GM21367 (cell line): ENCODE measurements at regions not wholly inside any gene's neighbourhood (a gene's known extent, or its start where the extent isn't known, plus 50 kb on each side); places are given as distances from the start of the nearest gene placed in this dataset.

Experiments
- ATAC-seq: cut with Tn5 transposase; IDR thresholded peaks from one replicate; pipeline ENCODE4 v1.9.1; 2021; ENCODE audit not compliant: unreplicated experiment

DNA sequence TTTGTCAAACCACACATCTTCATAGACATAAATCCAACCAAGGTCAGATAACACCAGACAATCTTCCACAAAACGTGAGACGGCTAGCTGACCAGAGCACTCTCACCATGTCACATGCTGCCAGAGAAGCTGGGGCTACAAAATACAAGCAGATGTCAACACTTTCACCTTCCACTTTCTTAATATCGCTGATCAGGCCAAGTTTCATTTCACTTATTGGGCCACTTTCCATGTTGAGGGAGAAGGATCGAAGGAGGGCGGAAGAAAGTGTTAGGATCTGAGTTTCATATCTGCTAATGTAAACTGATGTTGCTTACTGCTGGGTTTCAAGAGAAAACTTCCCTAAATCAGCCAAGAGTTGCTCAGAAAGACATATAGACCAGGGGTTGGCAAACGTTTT lies 177.0 kb upstream of the PRDM1 start:
- no peak for ATAC-seq

DNA sequence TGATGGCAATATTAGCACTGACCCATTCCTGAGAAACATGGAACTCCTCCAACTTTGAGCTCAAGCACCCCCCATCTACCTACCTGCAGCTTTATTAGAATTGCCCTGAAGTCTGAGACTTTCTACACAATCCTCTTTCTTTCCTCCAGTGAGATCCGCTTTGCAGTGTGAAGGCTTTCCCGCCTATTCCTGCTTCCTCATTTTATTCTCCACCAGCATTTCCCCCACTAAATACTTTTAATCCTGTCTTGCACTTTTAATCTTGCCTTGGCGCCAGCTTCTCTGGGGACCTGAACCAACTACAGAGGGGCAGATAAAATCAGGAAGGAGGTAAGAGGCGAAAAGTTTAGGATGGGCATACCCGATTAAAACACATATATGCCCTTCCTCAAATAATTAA lies 178.1 kb upstream of the PRDM1 start:
- no peak for ATAC-seq

DNA sequence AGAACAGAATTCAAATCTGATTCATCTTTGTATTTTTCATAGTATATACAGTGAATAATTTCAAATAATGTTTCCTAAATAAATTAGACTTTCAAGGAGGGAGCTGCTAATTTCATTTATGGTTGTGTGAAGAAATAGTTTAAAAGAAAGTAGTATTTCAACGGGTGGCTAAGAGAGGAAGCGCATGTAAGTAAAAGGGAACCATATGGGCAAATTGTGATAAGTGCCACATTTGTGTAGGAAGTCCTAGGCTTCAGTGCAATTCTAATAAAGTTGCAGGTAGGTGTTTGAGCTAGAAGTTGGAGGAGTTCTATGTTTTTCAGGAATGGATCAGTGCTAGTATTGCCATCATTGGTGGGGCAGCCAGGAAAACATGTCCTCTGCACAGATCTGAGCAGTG lies 178.8 kb upstream of the PRDM1 start:
- ATAC-seq = no peak

DNA sequence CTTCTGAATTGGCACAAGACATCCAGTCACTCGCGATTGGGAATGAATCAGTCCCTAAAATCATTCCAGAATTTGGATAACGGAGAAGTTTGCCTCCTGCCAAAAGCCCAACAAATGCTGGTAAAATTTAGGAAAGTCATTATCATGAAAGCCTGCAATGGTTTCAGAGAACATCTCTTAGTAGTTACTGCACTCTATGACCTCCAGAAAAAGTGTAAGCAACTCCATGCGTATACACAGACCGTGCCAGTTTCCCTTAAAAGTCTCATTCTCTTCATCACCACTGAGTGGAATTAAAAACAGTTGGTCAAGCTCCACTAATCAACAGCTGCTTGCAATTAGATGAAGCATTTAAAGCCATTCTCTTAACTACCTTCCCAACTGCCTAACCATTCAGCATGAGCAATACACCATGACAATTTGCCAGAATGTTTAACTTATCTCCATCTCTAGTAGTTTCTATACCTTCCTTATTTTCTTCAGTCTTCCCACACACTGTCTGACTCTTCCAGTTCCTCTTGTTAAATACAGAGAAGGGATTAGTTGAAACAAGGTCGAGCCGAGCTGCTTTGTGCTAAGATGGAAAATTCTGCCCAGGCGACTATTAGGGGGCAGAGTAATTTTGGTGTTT lies 183.6 kb upstream of the PRDM1 start:
- ATAC-seq = no peak

DNA sequence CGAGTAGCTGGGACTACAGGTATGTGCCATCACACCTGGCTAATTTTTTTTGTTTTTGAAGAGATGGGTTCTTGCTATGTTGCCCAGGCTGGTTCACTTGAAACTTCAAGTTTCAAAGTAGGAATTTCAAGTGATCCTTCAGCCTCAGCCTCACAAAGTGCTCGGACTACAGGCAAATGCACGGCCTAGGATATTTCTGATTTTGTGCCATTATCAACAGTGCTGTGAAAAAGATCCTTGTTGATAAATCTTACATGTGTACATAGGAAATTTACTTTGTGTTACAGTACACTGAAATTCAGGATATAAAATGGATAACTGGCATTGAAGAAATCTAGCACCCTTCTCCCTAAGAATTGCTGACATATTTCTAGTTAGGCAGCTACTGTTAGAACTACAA lies 184.6 kb upstream of the PRDM1 start:
- no peak for ATAC-seq

DNA sequence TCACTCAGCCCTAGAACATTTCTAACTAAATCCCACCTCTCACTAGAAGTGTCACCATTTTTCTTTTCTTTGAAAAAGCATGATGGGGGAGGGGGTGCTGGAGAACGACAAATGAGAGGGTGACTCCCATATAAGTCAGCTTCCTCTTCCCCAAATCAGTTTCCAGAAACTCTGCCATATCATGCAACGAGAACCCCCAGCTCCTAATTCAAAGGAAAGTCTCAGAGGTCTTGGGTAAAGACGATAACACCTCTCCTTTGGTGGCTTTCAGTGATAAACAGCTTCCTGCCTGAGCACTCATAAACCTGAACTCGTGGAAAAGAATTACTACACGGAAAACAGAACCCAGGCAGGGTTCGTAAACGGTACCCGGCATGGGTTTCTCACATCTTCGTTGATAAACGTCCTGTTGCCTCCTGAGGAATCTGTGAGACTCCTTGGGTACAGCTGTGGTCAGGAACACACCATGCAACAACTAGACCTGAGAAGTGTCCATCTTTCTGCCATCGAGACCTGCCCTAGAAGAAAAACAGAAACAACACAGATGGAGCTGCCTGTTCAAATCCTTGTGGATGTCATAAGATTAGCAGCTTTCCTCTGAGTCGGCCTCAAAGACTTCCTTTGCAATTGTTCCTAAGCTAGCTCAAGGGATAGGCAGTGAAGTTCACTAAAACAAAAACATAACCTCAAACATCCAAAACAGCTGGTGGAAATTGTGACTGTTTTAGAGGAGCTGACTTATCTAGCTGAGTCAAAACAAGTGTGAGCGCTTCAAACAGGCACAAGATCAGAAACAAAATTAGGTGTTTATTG lies 185.8 kb upstream of the PRDM1 start:
- no peak for ATAC-seq

DNA sequence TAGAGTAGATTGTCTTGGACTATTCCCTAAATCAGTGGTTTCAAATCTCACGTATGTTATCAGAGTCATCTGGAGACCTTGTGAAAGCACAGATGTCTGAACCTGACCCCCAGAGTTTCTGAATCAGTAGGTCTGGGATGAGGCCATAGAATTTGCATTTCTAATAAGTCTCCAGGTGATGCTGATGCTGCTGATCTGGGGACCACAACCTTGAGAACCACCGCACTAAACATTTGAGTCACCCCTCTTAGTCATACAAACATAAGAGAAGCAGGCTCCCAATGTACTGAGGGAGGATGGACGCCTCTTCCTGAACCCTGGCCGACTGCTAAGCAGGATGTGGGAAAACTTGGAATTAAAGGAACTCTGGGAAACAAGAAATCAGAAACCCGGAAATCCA lies 187.8 kb upstream of the PRDM1 start:
- peak; percentile 55 for ATAC-seq

DNA sequence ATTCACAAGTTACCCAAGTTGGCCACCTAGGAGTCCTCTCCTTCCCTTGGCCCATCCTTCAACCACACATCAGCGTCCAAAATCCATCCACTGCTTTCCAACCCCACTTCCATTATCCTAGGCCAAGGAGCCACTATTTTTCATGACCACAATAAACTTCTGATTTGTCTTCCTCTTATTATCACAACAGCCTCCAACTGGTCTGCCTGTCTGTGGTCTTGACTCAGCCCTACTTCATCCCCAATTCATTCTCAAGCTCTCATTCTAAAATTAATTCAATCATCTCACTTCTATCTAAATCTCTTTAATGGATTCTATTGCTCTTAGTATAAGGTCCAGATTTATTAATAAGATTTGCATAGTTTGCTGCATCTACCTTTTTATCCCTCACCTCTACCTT lies 189.0 kb upstream of the PRDM1 start:
- no peak for ATAC-seq

DNA sequence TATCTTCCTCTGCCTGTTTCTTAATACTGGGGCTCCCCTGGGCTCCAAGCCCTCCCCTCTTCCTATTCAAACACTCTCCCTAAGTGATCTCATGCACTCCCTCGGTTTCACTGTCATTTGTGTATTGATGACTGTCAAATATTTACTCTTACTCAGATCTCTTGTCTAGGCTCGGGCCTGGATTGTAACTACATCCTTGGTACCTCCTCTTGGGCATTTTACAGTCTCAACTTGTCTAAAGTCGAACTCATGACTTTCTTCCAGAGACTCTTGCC lies 189.4 kb upstream of the PRDM1 start:
- ATAC-seq = no peak

DNA sequence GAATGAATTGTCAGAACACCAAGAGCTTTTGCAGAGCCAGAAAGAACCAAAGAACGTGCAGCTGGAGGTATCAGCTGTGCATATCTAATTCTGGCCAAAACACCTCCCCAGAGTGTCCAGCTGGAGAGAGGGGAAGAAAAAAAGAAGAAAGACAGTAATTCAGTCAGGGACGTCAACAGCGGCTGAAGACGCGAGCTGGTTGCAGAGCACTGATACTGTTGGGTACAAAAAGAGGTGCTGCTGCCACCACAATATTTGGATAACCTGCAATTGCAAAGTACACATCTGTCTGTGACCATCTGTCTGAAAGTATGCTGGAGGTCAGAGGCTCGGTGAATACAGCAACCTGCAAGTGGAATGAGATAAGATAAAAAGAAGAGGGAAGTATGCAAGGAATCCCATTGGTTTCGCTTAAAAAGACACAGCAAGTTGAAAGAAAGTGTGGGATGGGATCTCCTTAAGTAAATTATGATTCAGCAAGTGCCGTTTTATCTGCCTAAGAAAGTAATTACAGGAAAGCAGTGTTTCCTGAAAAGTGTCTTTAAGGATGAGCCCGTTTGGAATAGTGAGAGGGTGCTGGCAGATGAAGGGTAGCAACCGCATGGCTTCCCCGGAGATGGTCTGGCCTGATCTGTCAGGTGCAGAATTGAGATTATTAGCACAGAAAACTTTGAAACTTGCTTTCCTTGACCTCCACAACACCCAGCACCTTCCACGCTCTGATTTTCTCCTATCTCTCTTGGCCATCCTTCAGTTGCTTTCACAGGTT lies 189.9 kb upstream of the PRDM1 start:
- ATAC-seq = no peak

DNA sequence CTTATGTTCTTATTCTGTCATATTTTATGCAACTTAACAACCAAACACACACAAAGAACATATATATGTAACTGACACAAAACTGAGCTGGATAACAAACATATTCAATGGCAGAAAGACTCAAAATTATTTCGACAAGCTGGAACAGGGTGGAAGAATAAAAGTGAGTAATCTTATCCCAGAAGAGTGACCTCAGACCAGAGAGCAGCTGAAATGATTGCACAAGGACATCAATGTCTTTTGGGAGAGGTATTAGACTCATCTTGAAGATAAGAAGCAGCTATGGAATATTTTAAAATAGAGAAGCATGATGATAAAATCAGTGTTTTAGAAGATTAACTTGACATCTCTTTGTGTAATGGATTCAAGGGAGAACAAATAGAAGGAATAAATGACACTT lies 191.6 kb upstream of the PRDM1 start:
- no peak for ATAC-seq

DNA sequence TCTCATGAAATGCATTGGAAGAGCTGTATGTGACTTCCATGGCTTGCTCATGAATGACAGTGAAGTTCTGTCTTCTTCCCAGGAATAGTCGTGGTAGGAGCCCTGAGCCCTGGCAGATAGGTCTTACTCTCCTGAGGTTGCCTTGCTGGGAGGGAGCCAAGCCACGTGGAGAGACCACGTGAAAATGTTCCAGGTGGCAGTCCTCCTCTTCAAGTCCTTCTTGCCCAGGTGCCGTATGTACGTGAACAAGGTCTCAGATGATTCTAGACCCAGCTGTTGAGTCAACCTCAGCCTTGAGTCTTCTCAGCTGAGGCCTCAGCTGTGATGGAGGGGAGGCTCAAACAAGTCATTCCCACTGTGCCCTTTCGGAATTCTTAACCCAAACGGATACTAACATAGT lies 192.4 kb upstream of the PRDM1 start:
- ATAC-seq = no peak

DNA sequence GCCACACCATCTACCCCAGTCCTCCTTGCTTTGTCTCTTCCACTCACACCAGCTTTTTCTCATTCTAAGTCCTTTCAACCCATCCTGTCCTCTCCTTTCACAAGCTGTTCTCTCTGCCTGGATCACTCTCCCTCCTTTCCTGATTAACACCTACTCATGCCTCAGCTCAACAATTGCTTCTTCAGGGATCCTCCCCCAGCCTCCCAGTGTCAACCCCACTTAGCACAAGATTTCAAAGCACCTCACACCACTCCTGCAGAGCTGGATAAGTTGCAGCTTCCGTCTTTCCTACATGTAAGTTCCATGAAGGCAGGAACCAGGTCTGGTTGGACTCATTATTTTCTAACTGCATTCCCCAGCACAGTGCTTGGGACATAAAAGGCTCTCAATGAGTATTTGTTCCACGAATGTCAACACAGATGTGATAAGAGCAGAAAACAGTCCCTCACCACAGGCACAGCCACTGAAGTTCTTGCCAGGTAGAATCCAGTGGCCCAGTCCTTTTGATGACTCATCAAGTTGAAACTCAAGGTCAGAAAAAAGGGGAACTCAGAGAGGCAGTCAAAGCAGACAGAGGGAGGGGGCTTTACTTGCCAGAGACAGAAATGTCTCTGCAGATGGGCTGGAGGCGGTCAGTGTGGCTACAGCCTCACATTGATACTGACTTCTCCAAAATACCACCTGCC lies 193.4 kb upstream of the PRDM1 start:
- ATAC-seq = peak; percentile 88

DNA sequence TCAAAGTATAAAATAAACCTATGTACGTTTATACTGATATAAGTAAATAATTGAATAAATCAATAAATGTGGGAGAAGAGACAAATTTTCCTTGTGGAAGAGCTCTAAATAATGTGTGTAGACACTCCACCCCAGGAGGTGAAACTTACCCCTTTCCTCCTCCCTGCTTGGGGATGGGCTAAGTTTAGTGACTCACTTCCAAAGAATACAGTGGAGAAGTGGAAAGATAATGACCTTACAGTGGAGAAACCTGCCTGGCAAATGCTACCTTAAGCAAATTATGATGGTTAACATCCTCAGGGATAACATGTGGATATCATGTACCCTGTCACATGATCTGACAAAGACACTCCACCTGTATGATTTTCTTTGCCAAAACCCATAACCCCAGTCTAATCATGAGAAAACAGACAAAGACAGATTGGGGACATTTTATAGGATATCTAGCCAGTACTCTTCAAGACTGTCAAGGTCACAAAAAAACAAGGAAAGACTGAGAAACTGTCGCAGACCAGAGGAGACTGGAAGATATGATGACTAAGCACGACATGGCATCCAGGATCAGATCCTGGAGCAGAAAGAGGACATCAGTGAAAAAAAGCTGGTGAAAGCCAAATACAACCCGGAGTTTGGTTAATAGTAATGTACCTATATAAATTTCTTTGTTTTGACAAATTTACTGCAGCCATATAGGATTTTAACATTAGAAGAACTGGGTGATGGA lies 195.5 kb upstream of the PRDM1 start:
- no peak for ATAC-seq

DNA sequence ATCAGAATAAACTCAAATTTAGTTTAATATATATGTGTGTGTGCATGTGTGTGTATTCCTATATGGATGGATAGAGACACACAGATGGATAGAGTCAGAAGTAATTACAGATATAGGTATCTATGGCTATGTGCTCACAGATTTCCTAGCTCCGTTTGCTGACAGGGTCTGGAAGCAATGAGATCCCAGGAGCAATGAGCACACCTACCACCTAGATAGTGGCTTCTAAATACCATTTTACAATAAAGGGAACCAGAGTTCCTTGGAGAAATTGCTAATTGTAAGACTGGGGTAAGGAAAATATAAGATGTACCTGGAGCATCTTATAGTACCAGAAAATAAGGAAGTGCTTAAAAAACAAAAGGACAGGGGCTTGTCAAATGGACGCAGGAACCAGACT lies 196.2 kb upstream of the PRDM1 start:
- ATAC-seq = no peak

DNA sequence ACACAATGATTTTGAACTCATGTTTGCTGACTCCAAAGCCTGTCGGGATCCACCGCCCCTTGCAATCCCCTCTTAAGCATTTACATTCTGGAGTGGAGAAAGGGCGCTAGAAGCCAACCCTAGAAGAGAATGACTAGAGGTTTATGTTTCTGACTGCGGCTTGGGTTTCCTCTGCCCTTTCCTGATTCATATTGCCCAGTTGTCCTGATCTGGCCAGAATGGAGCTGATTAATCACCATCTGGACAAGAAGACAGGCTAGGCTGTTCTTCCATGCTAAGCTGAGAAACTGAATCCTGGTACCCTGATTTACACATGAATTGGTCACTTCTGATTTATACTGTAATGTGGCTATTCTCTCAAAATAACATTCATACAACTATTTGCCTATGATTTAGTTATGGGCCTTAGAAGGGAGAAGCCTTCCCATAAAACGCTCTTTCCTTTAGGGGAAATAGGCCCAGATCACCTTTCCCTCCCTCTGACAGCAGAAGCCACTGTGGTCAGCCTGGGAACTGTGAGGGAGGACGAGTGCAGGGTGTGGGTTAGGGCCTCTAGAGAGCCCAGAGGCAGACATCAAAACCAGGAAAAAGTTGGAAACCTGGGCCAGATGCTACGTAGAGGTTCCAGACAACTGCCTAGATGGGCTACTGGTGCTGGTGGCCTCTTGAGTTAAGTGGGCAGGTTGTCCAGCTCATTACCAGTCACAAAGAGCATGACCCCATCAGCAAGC lies 199.2 kb upstream of the PRDM1 start:
- no peak for ATAC-seq

DNA sequence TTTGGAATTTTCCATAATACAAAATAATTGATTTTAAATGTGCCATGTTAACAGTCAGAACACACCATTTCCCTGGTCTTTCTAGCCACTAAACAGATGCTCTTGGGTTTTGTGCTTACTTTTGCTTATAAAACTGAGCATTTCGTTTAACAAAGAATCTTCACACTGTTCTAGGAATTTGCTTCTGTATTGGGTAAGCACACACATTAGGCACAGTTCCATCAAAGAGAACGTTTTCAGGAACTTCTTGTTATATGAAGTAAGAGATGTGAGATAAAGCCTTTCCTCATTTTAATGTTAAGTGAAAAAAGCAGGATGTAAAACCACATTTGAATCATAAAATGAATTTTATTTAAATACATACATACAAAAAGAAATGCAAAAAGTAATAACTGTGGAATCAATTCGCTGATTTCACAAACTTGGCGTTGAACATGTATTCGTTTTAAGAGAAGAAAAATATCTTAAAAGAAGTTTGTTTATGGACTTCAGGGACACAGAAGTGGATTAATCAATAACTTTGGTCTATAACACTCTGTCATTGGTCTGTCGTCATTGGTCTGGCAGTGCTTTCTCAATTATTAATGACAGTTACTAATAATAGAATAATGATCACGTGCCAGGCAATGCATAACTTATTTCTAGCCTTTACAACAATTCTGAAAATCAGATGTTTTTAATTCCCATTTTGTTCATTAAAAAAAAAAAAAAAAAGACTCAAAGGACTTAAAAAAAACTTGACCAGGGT lies 199.9 kb upstream of the PRDM1 start:
- ATAC-seq = no peak

DNA sequence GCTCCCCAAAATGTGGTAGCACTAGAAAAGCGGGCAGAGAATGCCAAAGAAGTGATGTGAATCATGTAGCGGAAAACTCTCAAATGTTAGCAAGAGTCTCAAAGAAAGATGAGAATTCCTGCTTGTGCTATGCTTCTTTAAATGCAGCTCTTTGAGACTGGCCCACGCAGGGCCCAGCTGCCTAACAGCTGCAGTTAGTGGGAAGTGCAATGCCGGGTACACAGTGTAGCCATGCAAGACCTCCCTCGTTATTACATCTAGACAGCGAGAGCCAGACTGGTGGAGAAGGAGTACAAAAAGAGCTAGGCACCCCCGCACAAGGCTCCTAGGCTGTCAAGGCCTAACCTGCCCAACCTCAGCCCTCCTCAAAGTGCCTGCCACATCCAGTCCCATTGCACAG lies 201.7 kb upstream of the PRDM1 start:
- no peak for ATAC-seq

DNA sequence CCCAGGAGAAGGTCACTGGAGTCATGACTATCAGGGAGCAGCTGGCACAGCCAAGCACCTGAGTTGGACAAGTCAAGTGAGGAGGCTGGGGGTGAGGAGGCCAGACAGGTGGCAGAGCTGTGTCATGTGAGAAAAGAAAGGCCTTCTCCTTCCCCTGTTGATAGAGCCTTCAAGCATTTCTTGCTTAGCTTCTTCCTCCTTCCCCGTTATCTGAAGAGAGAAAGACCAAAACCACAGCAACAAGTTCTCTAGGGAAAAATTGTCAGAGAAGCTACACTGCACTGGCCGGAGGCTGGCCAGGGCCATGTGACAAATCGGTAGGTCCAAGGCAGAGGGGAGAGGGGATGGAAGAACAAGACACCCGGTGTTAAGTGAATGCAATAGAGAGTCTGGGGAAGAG lies 202.1 kb upstream of the PRDM1 start:
- ATAC-seq = no peak

DNA sequence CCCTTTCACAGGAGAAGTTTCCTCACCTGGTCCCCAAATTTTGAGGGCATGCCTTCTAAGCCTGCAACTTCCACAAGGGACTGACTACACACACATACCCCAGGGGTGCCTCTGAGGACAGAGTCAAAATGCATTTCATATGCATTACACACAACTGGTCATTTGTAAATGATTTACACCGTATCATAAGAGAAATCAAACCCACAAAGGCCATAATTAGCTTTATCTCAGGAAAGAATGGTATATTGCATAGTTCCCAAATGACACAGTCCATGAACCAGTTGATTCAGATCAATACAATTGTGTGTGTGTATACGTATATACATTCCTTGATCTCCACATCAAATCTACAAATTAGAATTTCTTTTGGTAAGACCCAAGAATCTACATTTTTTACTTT lies 203.3 kb upstream of the PRDM1 start:
- ATAC-seq = no peak
